H1 (cell line): ENCODE measurements at regions not wholly inside any gene's neighbourhood (a gene's known extent, or its start where the extent isn't known, plus 50 kb on each side); places are given as distances from the start of the nearest gene placed in this dataset.

ENCODE experiments used
- CTCF ChIA-PET: fragments of 300-600 bp; sonication (Branson Sonifier 250); formaldehyde crosslinking; loops from one replicate; lab custom pipeline; 2021; ENCODE audit not compliant: partially characterized antibody; lab: Charles Lee
- POLR2A ChIA-PET: fragments of 300-600 bp; sonication (Branson Sonifier 250); formaldehyde crosslinking; loops from one replicate; lab custom pipeline; 2021; ENCODE audit warnings: inconsistent platforms; ENCODE audit not compliant: partially characterized antibody; lab: Charles Lee
- DNase-seq, 2 experiments: peaks; one replicate each; pipeline versions ENCODE4 v3.0.0 to v3.0.0-alpha.2; 2010 to 2022; ENCODE audit warnings: low spot score in 2 of 2, low read depth in 1 of 2, mixed read lengths in 1 of 2
- FAIRE-seq: peaks from 2 replicates; lab custom pipeline; 2011; peaks lifted over from hg19 to GRCh38; lab: Jason Lieb, UNC
- H2AFZ ChIP-seq: 2 replicates; pipeline ENCODE4 v1.8.1; 2012; ENCODE audit warnings: low read length, inconsistent platforms
- H2AK5ac ChIP-seq: 2 replicates; pipeline ENCODE4 v1.6.1; 2013; ENCODE audit warnings: low read depth, low read length
- H2BK120ac ChIP-seq: replicated peaks from 2 replicates; pipeline ENCODE3; 2013; ENCODE audit warnings: low read depth, low read length, inconsistent platforms
- H2BK12ac ChIP-seq: 2 replicates; pipeline ENCODE4 v1.6.1; 2013; ENCODE audit warnings: low read depth, low read length
- H2BK15ac ChIP-seq: 2 replicates; pipeline ENCODE4 v1.6.1; 2013; ENCODE audit warnings: low read length
- H2BK20ac ChIP-seq: 2 replicates; pipeline ENCODE4 v1.6.1; 2013; ENCODE audit warnings: low read length
- H2BK5ac ChIP-seq: 2 replicates; pipeline ENCODE4 v1.6.1; 2013; ENCODE audit warnings: low read depth, low read length
- H3K14ac ChIP-seq: 2 replicates; pipeline ENCODE4 v1.6.1; 2013; ENCODE audit warnings: inconsistent platforms; ENCODE audit not compliant: insufficient read length
- H3K18ac ChIP-seq: 2 replicates; pipeline ENCODE4 v1.6.1; 2013; ENCODE audit warnings: low read length; ENCODE audit errors: extremely low read depth
- H3K23ac ChIP-seq: 2 replicates; pipeline ENCODE4 v1.6.1; 2013; ENCODE audit warnings: inconsistent platforms; ENCODE audit not compliant: insufficient read length
- H3K23me2 ChIP-seq: 2 replicates; pipeline ENCODE4 v1.6.1; 2013; ENCODE audit warnings: low read depth, low read length
- H3K27ac ChIP-seq: 2 replicates; pipeline ENCODE4 v1.6.1; 2011; ENCODE audit warnings: low read depth, low read length, inconsistent platforms
- H3K27me3 ChIP-seq, 4 experiments: replicated peaks in 1 of 4; 1 replicate in 1 of 4; 2 replicates in 3 of 4; pipeline versions ENCODE4 v1.6.1 to v1.8.1; 2011 to 2013; ENCODE audit warnings: low read length in 3 of 4, mild to moderate bottlenecking in 3 of 4, inconsistent platforms in 2 of 4, mixed read lengths in 2 of 4, moderate library complexity in 1 of 4; ENCODE audit not compliant: control insufficient read depth in 3 of 4, insufficient read depth in 3 of 4; ENCODE audit errors: extremely low read depth in 1 of 4
- H3K36me3 ChIP-seq, 4 experiments: 2 replicates each; pipeline versions ENCODE4 v1.6.1 to v1.8.1; 2011 to 2013; ENCODE audit warnings: mild to moderate bottlenecking in 4 of 4, low read length in 3 of 4, moderate library complexity in 2 of 4, control low read depth in 1 of 4, inconsistent platforms in 1 of 4; ENCODE audit not compliant: insufficient read depth in 4 of 4, control insufficient read depth in 2 of 4
- H3K4ac ChIP-seq: replicated peaks from 2 replicates; pipeline ENCODE3; 2013; ENCODE audit warnings: low read length, low read depth, mixed read lengths, inconsistent platforms; ENCODE audit not compliant: insufficient read length
- H3K4me1 ChIP-seq, 4 experiments: replicated peaks in 1 of 4; 1 replicate in 1 of 4; 2 replicates in 3 of 4; pipeline versions ENCODE4 v1.6.1 to v1.8.1; 2011 to 2013; ENCODE audit warnings: low read length in 3 of 4, inconsistent platforms in 2 of 4, mixed read lengths in 1 of 4; ENCODE audit not compliant: insufficient read depth in 4 of 4, control insufficient read depth in 3 of 4
- H3K4me2 ChIP-seq, 2 experiments: 2 replicates each; pipeline versions ENCODE4 v1.6.1 to v1.8.1; 2011 to 2013; ENCODE audit warnings: low read depth in 2 of 2, low read length in 2 of 2, control low read depth in 1 of 2, inconsistent platforms in 1 of 2, mild to moderate bottlenecking in 1 of 2; ENCODE audit not compliant: insufficient read depth in 1 of 2
- H3K4me3 ChIP-seq, 4 experiments: fragments of 200-600, 300-600 bp in 1 of 4; sonication (generic), shearing (Covaris generic), sonication (Bioruptor Twin) in 1 of 4; 2 replicates each; pipeline versions ENCODE4 v1.5.1 to v1.8.1; 2011 to 2016; ENCODE audit warnings: low read length in 4 of 4, low read depth in 3 of 4, control low read depth in 2 of 4, inconsistent platforms in 2 of 4, mild to moderate bottlenecking in 2 of 4, mixed read lengths in 1 of 4, moderate library complexity in 1 of 4; ENCODE audit not compliant: insufficient read depth in 2 of 4; ENCODE audit errors: extremely low read depth in 1 of 4
- H3K56ac ChIP-seq: replicated peaks from 2 replicates; pipeline ENCODE3; 2013; ENCODE audit warnings: low read depth, mild to moderate bottlenecking, mixed read lengths, low read length, inconsistent platforms; ENCODE audit not compliant: insufficient read length
- H3K79me1 ChIP-seq: 2 replicates; pipeline ENCODE4 v1.6.1; 2013; ENCODE audit warnings: low read depth, low read length, control low read depth
- H3K79me2 ChIP-seq, 2 experiments: 2 replicates each; pipeline versions ENCODE4 v1.6.1 to v1.8.1; 2012 to 2013; ENCODE audit warnings: low read length in 2 of 2, mild to moderate bottlenecking in 2 of 2, inconsistent platforms in 1 of 2; ENCODE audit not compliant: insufficient read depth in 2 of 2, control insufficient read depth in 1 of 2
- H3K9ac ChIP-seq, 4 experiments: replicated peaks in 1 of 4; 1 replicate in 1 of 4; 2 replicates in 3 of 4; pipeline versions ENCODE4 v1.6.1 to v1.8.1; 2011 to 2013; ENCODE audit warnings: low read depth in 3 of 4, low read length in 3 of 4, control low read depth in 2 of 4, mild to moderate bottlenecking in 2 of 4, moderate library complexity in 2 of 4, inconsistent platforms in 1 of 4; ENCODE audit errors: extremely low read depth in 1 of 4
- H3K9me3 ChIP-seq, 2 experiments: 2 replicates each; pipeline versions ENCODE4 v1.6.1 to v1.8.1; 2012 to 2013; ENCODE audit warnings: mild to moderate bottlenecking in 2 of 2, moderate library complexity in 2 of 2, control low read depth in 1 of 2, inconsistent platforms in 1 of 2, low read depth in 1 of 2, low read length in 1 of 2, mixed read lengths in 1 of 2; ENCODE audit not compliant: insufficient read depth in 2 of 2
- H4K20me1 ChIP-seq, 2 experiments: replicated peaks in 1 of 2; 2 replicates each; pipeline versions ENCODE3 to v1.8.1; 2011 to 2013; ENCODE audit warnings: inconsistent platforms in 2 of 2, low read length in 2 of 2, mild to moderate bottlenecking in 1 of 2; ENCODE audit not compliant: insufficient read depth in 2 of 2, control insufficient read depth in 1 of 2
- H4K5ac ChIP-seq: 2 replicates; pipeline ENCODE4 v1.6.1; 2013; ENCODE audit warnings: low read length, low read depth, mixed read lengths, inconsistent platforms; ENCODE audit not compliant: insufficient read length
- H4K8ac ChIP-seq: 2 replicates; pipeline ENCODE4 v1.8.0; 2013; ENCODE audit warnings: mild to moderate bottlenecking, moderate library complexity, low read length, inconsistent platforms; ENCODE audit not compliant: insufficient read depth; ENCODE audit errors: extremely low read depth
- H4K91ac ChIP-seq: replicated peaks from 2 replicates; pipeline ENCODE3; 2013; ENCODE audit warnings: low read length, mixed read lengths, inconsistent platforms; ENCODE audit not compliant: insufficient read length
- BACH1 ChIP-seq: IDR thresholded peaks from 2 replicates; pipeline ENCODE4 v1.6.1; 2012; ENCODE audit warnings: low read length, improper control_type of control experiment
- JUND ChIP-seq: IDR thresholded peaks from 2 replicates; pipeline ENCODE4 v1.6.1; 2011; ENCODE audit warnings: mild to moderate bottlenecking, improper control_type of control experiment, low read length
- KDM5A ChIP-seq: fragments of 200-600 bp; IDR thresholded peaks from 2 replicates; pipeline ENCODE4 v1.7.1; 2012; ENCODE audit warnings: mild to moderate bottlenecking, low read length, inconsistent platforms, mixed read lengths
- NRF1 ChIP-seq: IDR thresholded peaks from 2 replicates; pipeline ENCODE4 v1.6.1; 2011; ENCODE audit warnings: mild to moderate bottlenecking, low read depth, low read length, improper control_type of control experiment
- PHF8 ChIP-seq: fragments of 200-600 bp; sonication (generic); conservative IDR thresholded peaks from 2 replicates; pipeline ENCODE4 v1.7.1; 2012; ENCODE audit warnings: low read depth, mild to moderate bottlenecking, inconsistent platforms, low read length, moderate library complexity
- POLR2AphosphoS5 ChIP-seq: IDR thresholded peaks from 2 replicates; pipeline ENCODE4 v1.6.1; 2011; ENCODE audit warnings: low read depth, low read length
- SIRT6 ChIP-seq: IDR thresholded peaks from one replicate; pipeline ENCODE4 v1.7.1; 2012; ENCODE audit warnings: low read length, inconsistent platforms
- SP4 ChIP-seq: IDR thresholded peaks from 2 replicates; pipeline ENCODE4 v1.6.1; 2012; ENCODE audit warnings: low read length, inconsistent platforms
- TAF1 ChIP-seq: IDR thresholded peaks from 2 replicates; pipeline ENCODE4 v1.6.1; 2011; ENCODE audit warnings: mild to moderate bottlenecking, low read depth, low read length
- ZNF274 ChIP-seq: IDR thresholded peaks from 2 replicates; pipeline ENCODE4 v1.7.0; 2012; ENCODE audit warnings: low read length, borderline replicate concordance; ENCODE audit errors: extremely low read depth
- WGBS, 2 experiments: shearing (Covaris generic) in 1 of 2; methylation state at CpG; one replicate each; pipeline versions ENCODE4 v1.1.6 to v1.1.7; 2013 to 2015; ENCODE audit warnings: low lambda C conversion rate in 2 of 2, mixed read lengths in 2 of 2, inconsistent platforms in 1 of 2, low coverage in 1 of 2, missing lambda C conversion rate in 1 of 2; ENCODE audit not compliant: insufficient replicate concordance in 2 of 2, insufficient coverage in 1 of 2, insufficient read length in 1 of 2; ENCODE audit errors: extremely low coverage in 1 of 2, missing lambda C conversion rate in 1 of 2; 5-methylcytosine and 5-hydroxymethylcytosine counted together
- TF ChIP-seq, protein P1 (sequence below): IDR thresholded peaks from 2 replicates; pipeline ENCODE4 v1.6.1; 2012; ENCODE audit warnings: inconsistent platforms
- TF ChIP-seq, protein P2 (sequence below): IDR thresholded peaks from 2 replicates; pipeline ENCODE4 v1.6.1; 2011; ENCODE audit warnings: low read depth, mild to moderate bottlenecking, low read length; ENCODE audit not compliant: insufficient read depth

DNA sequence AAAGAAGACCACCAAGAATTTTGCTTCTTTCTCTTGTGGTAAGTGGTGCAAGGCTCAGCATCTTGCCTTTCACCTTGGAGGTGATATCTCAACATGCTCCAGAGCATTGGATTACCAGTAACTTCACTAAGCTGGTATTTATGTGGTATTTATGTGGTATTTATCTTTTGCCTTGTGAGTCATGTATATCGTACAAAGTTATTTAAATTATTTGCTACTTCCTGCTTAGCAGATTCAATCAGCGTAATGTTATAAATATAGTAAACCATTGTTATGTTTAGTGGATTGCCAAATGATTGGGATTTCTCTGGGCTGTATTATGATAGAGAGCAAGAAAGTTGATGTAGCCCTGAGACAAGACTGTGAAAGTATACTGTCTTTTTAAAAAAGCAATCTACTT is 366.4 kb downstream of the IPO8 start:
- ChIA-PET CTCF (interaction anchor here (1.1 to 3.8 kb wide), 2 partner anchors 11 to 479 kb away, joined by 3 to 12 read pairs; no protein-coding TSS in a partner anchor), POLR2A (no interaction called here)
- Histone ChIP-seq H2BK5ac (no peak overlapping the region), H2BK20ac (no peak overlapping the region), H4K5ac (no peak overlapping the region), H3K4me2 (no peak overlapping the region), H3K79me2 (no peaks in the 10 kb centered on the region), H2AFZ (no peak overlapping the region), H2BK12ac (no peak overlapping the region), H3K14ac (no peak overlapping the region), H4K20me1 (no peaks in the 10 kb centered on the region), H4K8ac (no peak overlapping the region), H4K91ac (no peak overlapping the region), H3K9ac (no peak overlapping the region), H3K36me3 (no peaks in the 10 kb centered on the region), H2AK5ac (no peak overlapping the region), H3K23me2 (no peaks in the 10 kb centered on the region), H3K4me1 (peaks cover 0 to 2% (median 0%) of the 10 kb centered on the region in 4 experiments; a peak in 1 of 7 replicates), H3K27me3 (no peaks in the 10 kb centered on the region), H3K18ac (no peak overlapping the region), H3K56ac (no peak overlapping the region), H2BK120ac (no peak overlapping the region), H3K27ac (no peak overlapping the region), H3K79me1 (no peaks in the 10 kb centered on the region), H3K9me3 (peaks cover 0 to 6% of the 10 kb centered on the region in 2 experiments; a peak in 3 of 4 replicates), H3K4ac (no peak overlapping the region), H2BK15ac (no peak overlapping the region), H3K23ac (no peak overlapping the region), H3K4me3 (no peak overlapping the region)
- WGBS, 2 experiments: 95% methylated on average over 2 of the region's 2 CpGs; no CpG with 5 or more reads in 1 of the 2 experiments
- FAIRE-seq (no peak), DNase-seq (no peak)
- TF ChIP-seq KDM5A (no peak), BACH1 (no peak), TAF1 (no peak), ZNF274 (no peak), SIRT6 (no peak), JUND (no peak), SP4 (no peak), POLR2AphosphoS5 (no peak), PHF8 (no peak), NRF1 (no peak)
- TF ChIP-seq, protein P1, sequence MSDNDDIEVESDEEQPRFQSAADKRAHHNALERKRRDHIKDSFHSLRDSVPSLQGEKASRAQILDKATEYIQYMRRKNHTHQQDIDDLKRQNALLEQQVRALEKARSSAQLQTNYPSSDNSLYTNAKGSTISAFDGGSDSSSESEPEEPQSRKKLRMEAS: no peak
- TF ChIP-seq, protein P2, sequence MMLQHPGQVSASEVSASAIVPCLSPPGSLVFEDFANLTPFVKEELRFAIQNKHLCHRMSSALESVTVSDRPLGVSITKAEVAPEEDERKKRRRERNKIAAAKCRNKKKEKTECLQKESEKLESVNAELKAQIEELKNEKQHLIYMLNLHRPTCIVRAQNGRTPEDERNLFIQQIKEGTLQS: no peak
